ENCODE measurements at regions not wholly inside any gene's neighbourhood (a gene's known extent, or its start where the extent isn't known, plus 50 kb on each side); places are given as distances from the start of the nearest gene placed in this dataset.

DNA sequence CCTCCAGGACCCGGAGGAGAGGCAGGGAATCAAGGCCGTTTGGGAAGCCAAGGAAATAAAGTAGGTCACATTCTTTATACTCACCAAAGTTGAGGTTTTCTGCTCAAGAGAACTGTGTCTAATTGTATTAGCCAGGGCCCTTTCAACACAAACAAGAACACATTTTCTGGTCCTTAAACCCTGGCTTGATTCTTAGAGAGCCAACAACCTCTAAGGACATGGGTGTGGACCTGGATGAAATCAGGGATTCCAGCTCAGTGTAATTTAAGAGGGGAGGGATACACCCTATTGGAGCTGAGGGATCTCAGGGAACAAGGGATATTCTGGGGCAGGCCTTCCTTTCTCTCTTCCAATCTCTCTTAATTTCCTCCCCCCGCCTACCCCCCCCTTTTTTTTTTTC, 104.8 kb downstream of the COL6A6 start:
- Mint-ChIP-seq H3K4me1 (no peaks in the 10 kb centered on the region), H3K4me3 (no peak overlapping the region), H3K27ac (no peak overlapping the region), H3K9me3 (ENCODE audit: low read depth) (no peaks in the 10 kb centered on the region), H3K27me3 (peaks cover 3% of the 10 kb centered on the region), H3K36me3 (no peaks in the 10 kb centered on the region)
- CTCF ChIA-PET, result no interaction called here
- ATAC-seq (no peak), DNase-seq (no peak)

DNA sequence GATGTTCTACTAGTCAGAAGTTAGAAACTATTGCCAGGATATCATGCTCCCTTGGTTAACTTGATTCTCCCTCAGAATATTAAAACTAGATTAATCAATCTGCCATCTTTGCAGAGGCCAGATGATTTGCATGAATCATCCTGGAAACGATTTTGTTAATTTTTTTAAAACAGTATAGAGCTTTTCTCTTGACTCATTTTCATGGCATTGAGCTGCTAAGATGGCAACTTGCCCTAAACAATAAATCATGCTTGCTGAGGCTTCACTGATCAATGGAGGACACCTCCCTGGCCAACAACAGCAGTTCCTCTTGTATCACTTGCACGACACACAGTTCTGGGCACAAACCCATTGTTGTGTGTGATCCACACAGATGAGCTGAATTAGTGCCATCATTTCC, 109.1 kb downstream of the COL6A6 start:
- CTCF ChIA-PET, result no interaction called here
- DNase-seq (no peak), ATAC-seq (no peak)
- peaks cover 3% of the 10 kb centered on the region for H3K27me3 Mint-ChIP-seq
- no peak overlapping the region for H3K4me3 Mint-ChIP-seq
- H3K36me3 Mint-ChIP-seq, result no peaks in the 10 kb centered on the region
- no peaks in the 10 kb centered on the region for H3K9me3 Mint-ChIP-seq (ENCODE audit: low read depth)
- H3K27ac Mint-ChIP-seq, result no peak overlapping the region
- H3K4me1 Mint-ChIP-seq, result no peaks in the 10 kb centered on the region

DNA sequence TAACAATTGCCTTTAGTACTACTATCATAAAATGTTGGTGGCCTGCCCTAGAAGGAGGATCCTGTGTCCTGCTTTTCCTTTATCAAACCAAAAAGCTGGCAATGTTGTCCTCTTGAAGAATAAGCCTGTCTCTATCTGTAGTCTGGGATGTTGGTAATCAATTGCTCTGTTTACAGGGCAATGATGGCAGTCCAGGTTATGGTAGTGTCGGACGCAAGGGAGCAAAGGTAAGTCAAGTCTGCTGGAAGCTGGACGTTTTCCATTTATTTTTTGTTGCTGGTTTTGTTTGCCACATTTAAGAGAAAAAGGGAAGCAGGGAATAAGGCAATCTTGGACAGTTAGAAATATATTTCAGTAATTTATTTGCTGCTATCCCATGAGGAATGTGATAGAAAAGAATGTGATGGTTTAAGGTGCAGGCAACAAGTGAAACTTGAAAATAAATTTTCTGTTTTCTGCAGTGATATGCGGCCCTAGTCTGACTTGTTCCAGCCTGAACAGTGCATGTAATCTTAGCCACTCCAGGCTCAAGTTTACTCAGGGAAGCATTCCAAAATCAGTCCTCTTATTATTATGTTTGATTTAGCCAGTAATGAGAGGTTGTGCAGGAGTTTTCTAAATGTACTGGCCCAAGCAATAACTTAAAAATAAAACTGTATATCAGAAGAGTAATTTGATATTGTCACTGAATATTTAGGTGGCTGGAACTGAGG, 110.3 kb downstream of the COL6A6 start:
- Mint-ChIP-seq H3K27me3 (peaks cover 3% of the 10 kb centered on the region), H3K4me1 (no peaks in the 10 kb centered on the region), H3K27ac (no peak overlapping the region), H3K36me3 (no peaks in the 10 kb centered on the region), H3K9me3 (ENCODE audit: low read depth) (no peaks in the 10 kb centered on the region), H3K4me3 (no peak overlapping the region)
- ATAC-seq, result no peak
- CTCF ChIA-PET, result no interaction called here
- no peak for DNase-seq

DNA sequence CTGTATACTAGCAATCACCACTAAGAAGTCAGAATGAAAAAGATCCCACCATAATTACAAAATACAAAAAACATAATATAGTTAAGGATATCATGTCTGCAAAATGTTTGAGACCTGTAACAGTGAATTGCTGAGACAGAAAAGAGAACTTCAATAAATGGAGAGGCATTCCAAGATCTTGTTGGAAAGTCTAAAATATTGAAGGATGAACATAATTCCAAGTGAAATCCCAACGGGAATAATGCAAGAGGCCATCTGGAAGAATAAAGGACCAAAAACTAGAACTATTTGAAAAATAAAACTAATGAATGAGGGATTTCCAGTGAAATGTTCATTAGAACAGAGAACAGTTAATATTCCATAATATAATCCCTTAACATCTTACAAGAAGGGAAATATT, 110.9 kb downstream of the COL6A6 start:
- Mint-ChIP-seq H3K4me1 (no peaks in the 10 kb centered on the region), H3K4me3 (no peak overlapping the region)
- DNase-seq, result no peak

More for the DNA sequence above, 110.9 kb downstream of the COL6A6 start:
- Mint-ChIP-seq H3K27ac (no peak overlapping the region), H3K36me3 (no peaks in the 10 kb centered on the region), H3K9me3 (ENCODE audit: low read depth) (no peaks in the 10 kb centered on the region), H3K27me3 (peaks cover 3% of the 10 kb centered on the region)
- CTCF ChIA-PET, result no interaction called here
- no peak for ATAC-seq

Data from activated CD8-positive, alpha-beta memory T cell treated with anti-CD3 and anti-CD28 coated beads, Interleukin-2, amount 10 ng/mL, durations not matched to agents 7 days and 5 days (primary cell).